Mononuclear cell (primary cell): ENCODE measurements at regions not wholly inside any gene's neighbourhood (a gene's known extent, or its start where the extent isn't known, plus 50 kb on each side); places are given as distances from the start of the nearest gene placed in this dataset.

Experiments
- H3K27me3 ChIP-seq: 2 replicates; pipeline ENCODE4 v1.6.0; 2011; ENCODE audit warnings: low read length, control low read depth; ENCODE audit not compliant: insufficient read depth
- H3K4me1 ChIP-seq: 2 replicates; pipeline ENCODE4 v1.5.1; 2011; ENCODE audit warnings: mild to moderate bottlenecking, low read length, control low read depth; ENCODE audit not compliant: insufficient read depth
- H3K4me3 ChIP-seq: 2 replicates; pipeline ENCODE4 v1.5.1; 2011; ENCODE audit warnings: mild to moderate bottlenecking, low read length, moderate library complexity
- H3K9me3 ChIP-seq: 2 replicates; pipeline ENCODE4 v1.5.1; 2011; ENCODE audit warnings: low read depth, mild to moderate bottlenecking, control low read depth, low read length

DNA sequence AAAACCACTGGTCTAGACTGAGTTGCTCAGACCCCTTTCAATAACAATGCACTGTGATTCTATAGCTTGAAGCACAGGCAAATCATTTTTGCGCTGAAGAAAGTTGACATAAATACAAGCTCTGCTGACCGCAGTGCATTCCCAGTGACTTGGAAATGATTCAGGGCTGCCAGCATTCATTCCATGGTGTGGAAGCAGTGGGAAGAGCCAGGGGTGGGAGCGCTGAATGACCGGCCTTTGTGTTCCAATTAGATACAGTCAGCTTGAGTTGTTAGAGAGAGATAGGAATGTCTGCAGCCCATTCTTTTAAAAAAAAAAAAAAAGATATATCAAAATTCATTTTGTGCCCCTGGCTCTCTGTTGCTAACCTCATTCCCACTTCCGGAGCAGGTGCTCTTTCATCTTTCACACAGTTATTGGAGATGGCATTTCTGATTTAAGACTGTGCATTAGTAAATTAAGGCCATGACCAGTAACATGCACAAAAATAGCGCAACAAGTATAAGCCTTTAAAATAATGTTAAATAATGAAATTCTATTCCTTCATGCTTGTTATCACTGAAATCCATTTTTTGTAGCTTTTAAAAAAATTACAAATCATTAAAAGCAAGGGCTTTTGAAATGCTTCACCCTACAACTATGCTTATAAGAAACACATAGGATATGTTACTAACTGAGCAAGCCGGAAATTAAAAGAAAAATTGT, 59.4 kb upstream of the CTLA4 start:
- no peak overlapping the region for H3K4me3 ChIP-seq
- no peaks in the 10 kb centered on the region for H3K9me3 ChIP-seq
- peaks cover 46% of the 10 kb centered on the region for H3K4me1 ChIP-seq
- no peaks in the 10 kb centered on the region for H3K27me3 ChIP-seq

DNA sequence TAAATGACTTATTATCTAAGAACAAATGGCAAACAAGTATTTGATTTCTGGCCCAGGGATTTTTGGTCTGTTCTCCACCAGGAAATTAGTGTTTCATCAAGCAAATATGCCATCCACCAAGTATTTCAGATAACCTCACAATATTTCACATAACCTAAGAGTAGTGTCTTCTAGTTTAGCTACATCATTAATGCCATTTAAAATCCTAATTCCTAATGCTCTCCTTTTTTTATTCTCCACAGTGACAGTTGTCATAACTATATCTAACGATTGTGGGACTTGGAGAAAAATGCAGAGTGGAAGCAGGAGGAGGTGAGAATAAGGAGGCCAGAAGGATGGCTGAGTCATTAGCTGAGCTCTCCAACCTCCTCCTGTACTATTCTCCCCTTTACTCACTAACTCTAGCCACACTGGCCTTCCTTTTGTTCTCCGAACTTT, 58.5 kb upstream of the CTLA4 start:
- no peaks in the 10 kb centered on the region for H3K9me3 ChIP-seq
- H3K4me1 ChIP-seq, result peaks cover 39% of the 10 kb centered on the region

DNA sequence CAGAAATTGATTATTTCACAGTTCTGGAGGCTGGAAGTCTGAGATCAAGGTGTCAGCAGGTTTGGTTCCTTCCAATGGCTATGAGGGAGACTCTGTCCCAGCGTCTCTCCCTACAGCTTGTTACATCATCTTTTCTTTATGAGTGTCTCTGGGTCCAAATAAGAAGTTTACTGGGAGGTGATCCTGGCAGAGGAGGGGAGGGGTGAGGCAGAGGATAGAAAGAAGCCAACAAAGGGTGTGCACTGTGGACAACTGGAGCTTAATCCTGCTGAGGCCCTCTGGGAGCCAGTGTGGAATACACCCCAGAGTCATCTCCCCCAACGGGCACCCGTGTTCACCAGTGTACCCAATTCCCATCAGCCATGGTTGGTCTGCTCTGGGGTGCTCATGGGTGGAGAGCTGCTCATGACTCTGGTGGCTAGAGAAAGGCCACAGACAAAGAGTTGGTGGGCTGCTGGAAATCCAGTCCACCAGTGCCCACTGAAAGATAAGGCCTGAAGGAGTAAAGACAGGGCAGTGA, 57.5 kb upstream of the CTLA4 start:
- peaks cover 38% of the 10 kb centered on the region for H3K4me1 ChIP-seq
- no peak overlapping the region for H3K4me3 ChIP-seq
- no peaks in the 10 kb centered on the region for H3K27me3 ChIP-seq
- no peaks in the 10 kb centered on the region for H3K9me3 ChIP-seq

More for the DNA sequence above, 58.5 kb upstream of the CTLA4 start:
- Histone ChIP-seq H3K4me3 (no peak overlapping the region), H3K27me3 (no peaks in the 10 kb centered on the region)

DNA sequence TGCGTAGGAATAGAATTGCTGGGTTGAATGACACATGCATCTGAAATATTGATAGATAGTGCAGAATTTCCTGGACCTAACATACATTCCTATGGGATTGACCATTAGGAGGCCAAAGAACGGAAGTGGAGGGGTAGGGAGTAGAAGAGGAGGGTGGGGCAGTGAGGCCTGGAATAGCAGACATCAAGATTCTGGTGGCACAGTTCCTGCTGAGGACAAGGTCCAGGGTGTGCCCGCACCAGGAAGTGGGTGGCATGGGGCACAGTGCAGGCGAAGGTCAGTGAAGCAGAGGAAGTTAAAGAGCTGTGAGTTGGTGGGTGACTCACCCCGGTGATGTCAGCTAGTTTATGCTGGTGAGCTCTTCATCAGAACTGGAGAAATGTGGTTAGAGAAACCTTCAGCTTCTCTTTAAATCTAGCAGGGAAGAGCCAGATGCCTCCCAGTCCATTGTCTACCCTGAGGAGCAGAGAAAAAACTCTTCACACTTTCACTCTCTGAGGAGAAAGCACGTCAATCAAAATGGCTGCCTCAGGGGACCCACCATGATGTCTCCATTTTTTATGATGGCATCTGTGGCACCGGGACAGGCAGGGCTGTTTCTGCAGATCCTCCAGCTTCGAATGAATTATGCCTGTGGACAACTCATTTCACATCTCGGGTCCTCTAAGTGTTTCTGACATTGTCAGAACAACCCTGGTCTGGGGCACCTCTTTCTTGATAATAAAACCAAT, 55.9 kb upstream of the CTLA4 start:
- H3K4me1 ChIP-seq, result peaks cover 50% of the 10 kb centered on the region
- no peaks in the 10 kb centered on the region for H3K9me3 ChIP-seq
- H3K27me3 ChIP-seq, result no peaks in the 10 kb centered on the region
- H3K4me3 ChIP-seq, result no peak overlapping the region

DNA sequence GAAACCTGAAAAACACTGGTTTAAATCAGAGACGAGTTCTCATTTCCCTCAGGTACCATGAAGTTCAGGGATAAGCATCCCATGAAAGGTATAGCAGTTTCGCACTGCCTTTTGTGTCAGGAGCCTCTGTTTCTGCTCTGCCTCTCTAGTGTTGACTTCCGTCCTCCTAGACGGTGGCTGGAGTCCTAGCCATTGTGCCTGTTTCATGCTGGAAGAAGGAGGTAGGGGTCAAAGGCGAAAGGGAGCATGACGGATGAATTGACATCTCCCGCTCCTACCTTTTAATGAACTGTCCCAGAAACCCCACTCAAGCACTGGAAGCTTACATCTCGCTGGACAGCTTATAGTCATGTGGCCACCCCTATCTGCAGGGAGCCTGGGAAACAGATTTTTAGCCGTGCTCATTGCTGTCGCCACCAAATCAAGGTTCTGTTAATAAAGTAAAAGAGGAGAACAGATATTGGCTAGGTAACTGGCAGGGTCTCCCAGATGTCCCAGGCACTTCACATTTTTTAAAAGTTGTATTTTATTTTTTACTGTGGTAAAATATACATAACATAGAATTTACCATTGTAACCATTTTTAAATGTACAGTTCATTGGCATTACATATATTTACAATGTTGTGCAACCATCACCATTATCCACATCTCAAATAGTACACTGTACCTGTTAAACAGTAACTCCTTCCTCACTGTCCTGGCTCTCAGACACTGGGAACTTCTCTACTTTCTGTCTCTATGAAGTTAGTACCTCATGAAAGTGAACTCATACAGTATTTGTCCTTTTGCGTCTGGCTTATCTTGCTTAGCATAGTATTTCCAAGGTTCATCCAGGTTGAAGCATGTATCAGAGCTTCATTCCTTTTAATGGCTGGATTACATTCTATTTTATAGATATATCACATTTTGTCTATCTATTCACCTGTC, 55.0 kb upstream of the CTLA4 start:
- Histone ChIP-seq H3K27me3 (peaks cover 5% of the 10 kb centered on the region), H3K9me3 (no peaks in the 10 kb centered on the region), H3K4me1 (peaks cover 53% of the 10 kb centered on the region), H3K4me3 (no peak overlapping the region)

DNA sequence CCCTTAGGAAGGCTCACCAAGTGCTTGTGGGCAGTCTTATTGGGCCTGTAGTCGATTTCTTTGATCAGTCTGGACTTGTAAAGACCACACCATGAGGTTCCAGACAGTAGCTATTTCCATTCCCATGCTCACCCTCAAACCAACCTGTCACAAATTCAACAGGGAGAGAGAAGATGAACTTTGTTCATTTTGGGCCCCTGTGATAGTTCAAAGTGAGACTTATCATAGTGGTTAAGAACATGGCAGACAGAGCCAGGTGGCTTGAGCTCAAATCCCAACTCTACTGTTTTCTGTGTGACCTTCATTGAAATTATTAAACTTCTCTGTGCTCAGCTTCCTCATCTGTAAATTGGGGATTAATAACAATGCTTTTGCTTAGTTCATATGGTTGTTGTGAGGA, 53.9 kb upstream of the CTLA4 start:
- peaks cover 53% of the 10 kb centered on the region for H3K4me1 ChIP-seq
- peaks cover 6% of the 10 kb centered on the region for H3K27me3 ChIP-seq
- H3K9me3 ChIP-seq, result no peaks in the 10 kb centered on the region
- H3K4me3 ChIP-seq, result no peak overlapping the region

DNA sequence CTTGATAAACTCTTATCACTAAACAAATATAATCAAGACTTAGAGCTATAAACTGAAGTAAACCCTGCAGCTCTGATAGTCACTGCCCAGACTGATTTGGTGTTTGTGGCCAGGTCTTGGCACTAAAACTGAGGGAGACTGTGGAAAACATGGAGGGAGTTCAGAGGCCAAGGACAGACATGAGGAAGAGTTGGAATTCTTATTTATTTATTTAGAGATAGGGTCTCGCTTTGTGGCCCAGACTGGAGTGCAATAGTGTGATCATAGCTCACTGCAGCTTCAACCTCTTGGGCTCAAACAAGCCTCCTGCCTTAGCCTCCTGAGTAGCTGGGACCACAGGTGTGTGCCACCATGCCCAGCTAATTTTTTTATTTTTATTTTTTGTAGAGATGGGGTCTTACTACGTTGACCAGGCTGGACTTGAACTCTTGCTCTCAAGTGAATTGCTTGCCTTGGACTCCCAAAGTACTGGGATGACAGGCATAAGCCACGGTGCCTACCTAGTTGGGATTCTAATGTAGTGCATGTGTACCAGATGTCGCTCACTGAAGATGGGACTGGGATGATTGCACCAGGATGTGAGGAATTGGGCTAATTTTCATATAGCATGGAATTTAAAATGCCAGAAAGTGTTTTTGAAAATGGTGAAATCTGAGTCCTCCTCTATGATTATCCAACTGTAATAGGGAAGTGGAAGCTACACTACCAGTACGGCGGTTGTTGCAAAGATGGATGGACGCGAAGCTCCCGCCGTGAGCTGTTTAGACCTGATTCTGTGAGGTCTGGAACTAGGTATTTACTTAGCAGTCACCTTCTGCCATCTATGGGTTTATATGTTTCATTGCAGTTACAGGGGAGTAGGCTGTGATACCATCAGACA, 52.7 kb upstream of the CTLA4 start:
- Histone ChIP-seq H3K9me3 (no peaks in the 10 kb centered on the region), H3K27me3 (peaks cover 7% of the 10 kb centered on the region), H3K4me1 (peaks cover 53% of the 10 kb centered on the region), H3K4me3 (no peak overlapping the region)

DNA sequence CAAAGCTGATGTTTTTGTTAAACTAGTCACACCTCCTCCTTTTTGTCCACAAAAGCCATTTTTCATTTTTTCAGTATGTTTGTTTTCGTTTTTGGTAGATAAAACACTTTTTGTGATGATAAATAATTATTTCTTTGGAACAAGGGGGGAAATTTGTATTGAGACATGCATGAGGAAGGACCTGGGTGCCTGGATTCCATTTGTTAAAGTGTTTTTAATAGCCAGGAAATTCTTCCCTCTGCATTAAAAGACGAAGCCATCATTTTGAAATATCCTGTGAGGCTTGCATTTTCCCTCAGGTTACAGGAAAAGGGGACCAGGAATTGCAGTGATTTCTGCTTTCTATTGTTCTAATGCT, 52.1 kb upstream of the CTLA4 start:
- no peak overlapping the region for H3K4me3 ChIP-seq
- H3K9me3 ChIP-seq, result no peaks in the 10 kb centered on the region
- peaks cover 48% of the 10 kb centered on the region for H3K4me1 ChIP-seq
- H3K27me3 ChIP-seq, result peaks cover 7% of the 10 kb centered on the region

DNA sequence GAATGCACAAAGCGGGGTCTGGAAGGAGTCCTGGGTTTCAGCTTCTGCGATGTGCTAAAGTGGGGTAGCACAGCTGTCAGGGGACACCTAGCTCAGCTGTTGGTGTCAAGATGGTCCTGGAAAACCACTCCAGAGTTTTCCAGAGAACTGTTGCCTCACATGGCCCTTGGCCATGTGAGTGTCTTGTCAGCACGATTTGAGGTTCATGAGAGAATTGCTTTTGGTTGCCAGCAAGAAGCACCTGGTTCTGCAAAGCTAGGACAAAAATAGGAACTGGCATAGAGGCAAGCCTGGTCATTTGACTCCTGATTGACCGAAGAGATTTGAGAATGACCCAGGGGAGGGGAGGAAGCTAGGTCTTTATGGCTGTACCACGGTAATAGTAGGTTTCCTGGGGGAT, 50.4 kb upstream of the CTLA4 start:
- H3K4me3 ChIP-seq, result no peak overlapping the region
- no peaks in the 10 kb centered on the region for H3K9me3 ChIP-seq
- peaks cover 36% of the 10 kb centered on the region for H3K4me1 ChIP-seq
- peaks cover 7% of the 10 kb centered on the region for H3K27me3 ChIP-seq
